C4-2B (cell line): ENCODE measurements at regions not wholly inside any gene's neighbourhood (a gene's known extent, or its start where the extent isn't known, plus 50 kb on each side); places are given as distances from the start of the nearest gene placed in this dataset.

Source experiments
- H3K27ac ChIP-seq: fragments of 450-650 bp; 2 replicates; pipeline ENCODE4 v1.5.1; 2017
- ZFX ChIP-seq: fragments of 450-650 bp; IDR thresholded peaks from 2 replicates; pipeline ENCODE4 v1.6.1; 2017
- TF ChIP-seq, protein P1 (sequence below): fragments of 450-650 bp; conservative IDR thresholded peaks from 2 replicates; pipeline ENCODE4 v1.5.1; 2017; ENCODE audit warnings: mild to moderate bottlenecking

DNA sequence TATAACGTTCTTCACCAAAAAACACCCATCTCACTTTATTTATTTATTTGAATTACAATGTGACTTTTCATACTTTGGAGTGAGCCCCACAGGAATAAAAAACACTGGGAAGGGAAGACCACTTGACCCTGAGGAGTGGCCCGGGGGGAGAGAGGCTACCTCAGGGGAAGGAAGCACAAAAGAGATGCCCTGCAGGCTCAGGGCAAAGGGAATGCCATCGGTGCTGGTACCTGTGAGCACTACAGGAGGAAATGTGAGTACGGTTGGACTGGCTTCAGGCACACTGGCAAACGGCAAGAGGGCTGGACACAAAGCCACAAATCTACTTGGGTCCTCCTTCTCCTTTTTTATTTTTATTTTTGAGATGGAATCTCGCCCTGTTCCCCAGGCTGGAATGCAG, 363.9 kb upstream of the KLF4 start:
- no peak overlapping the region for H3K27ac ChIP-seq
- TF ChIP-seq, protein P1, sequence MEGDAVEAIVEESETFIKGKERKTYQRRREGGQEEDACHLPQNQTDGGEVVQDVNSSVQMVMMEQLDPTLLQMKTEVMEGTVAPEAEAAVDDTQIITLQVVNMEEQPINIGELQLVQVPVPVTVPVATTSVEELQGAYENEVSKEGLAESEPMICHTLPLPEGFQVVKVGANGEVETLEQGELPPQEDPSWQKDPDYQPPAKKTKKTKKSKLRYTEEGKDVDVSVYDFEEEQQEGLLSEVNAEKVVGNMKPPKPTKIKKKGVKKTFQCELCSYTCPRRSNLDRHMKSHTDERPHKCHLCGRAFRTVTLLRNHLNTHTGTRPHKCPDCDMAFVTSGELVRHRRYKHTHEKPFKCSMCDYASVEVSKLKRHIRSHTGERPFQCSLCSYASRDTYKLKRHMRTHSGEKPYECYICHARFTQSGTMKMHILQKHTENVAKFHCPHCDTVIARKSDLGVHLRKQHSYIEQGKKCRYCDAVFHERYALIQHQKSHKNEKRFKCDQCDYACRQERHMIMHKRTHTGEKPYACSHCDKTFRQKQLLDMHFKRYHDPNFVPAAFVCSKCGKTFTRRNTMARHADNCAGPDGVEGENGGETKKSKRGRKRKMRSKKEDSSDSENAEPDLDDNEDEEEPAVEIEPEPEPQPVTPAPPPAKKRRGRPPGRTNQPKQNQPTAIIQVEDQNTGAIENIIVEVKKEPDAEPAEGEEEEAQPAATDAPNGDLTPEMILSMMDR = no peak
- no peak for TF ChIP-seq ZFX

GRCh38 chr9:107852891-107853290, 363.3 kb upstream of the KLF4 start:
- no peak overlapping the region for H3K27ac ChIP-seq
- TF ChIP-seq, protein P1 = no peak
- no peak for TF ChIP-seq ZFX

DNA sequence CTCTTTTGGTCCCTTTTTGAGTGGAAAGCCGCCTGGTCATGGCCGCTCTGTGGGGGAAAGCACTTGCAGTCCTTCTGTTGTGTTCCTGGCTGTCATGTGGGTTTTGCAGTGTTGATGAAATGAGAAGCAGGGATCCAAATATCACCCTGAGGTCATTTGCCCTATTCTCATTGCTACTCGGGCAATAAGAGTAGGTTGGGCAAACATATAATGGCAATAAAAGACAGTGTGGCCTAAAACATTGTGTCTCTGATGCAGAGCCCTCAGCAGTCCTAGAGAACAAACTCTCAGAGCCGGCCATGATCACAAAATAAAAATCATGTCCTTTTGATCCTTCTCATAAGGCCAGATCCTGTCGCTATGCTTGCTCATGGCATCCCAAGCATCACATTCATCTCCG, 361.1 kb upstream of the KLF4 start:
- TF ChIP-seq, protein P1 = no peak
- TF ChIP-seq ZFX = no peak
- H3K27ac ChIP-seq = no peak overlapping the region

GRCh38 chr9:107847978-107848964, 358.7 kb upstream of the KLF4 start:
- H3K27ac ChIP-seq = no peak overlapping the region
- TF ChIP-seq ZFX = no peak
- TF ChIP-seq, protein P1 = no peak

GRCh38 chr9:107842530-107842929, 353.0 kb upstream of the KLF4 start:
- TF ChIP-seq ZFX = no peak
- TF ChIP-seq, protein P1 = no peak
- no peak overlapping the region for H3K27ac ChIP-seq

DNA sequence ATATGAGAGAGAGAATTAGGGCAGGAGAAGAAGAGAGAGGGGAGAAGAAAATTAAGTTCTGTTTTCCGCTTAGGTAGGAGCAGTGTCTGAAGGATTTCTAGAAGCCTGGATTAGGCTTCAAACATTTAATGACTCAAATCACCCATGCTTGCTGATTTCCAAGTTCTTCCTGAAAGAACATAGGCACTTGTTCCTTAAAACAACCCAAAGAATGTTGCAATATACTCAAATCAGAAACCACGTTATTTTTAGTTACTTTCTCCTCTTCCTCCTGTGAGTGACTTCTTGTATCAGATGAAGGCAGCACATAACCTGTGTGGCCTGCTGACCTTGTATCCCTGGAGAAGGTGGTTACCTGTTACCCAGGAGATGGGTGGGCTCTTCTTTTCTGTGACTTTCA, 351.5 kb upstream of the KLF4 start:
- TF ChIP-seq ZFX = no peak
- TF ChIP-seq, protein P1 = no peak
- H3K27ac ChIP-seq = no peak overlapping the region

DNA sequence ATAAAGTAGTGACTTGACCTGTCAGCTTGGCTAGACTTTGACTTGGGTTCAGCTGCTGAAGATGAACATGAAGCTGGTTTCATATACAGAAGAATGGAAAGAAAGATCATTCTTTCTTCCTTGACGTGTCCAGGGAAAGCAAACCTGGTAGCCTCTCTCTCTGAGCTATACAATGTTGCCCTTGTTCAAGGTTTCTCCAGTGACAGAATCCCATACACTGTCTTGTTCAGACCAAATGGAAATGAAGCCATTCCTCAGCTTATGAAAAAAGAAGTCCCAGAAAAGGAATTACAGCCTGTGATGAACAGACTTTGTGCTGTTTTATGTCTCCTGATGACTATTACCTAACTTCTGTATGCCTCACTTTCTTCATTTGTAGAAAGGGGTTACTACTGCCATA, 349.8 kb upstream of the KLF4 start:
- no peak overlapping the region for H3K27ac ChIP-seq
- no peak for TF ChIP-seq ZFX
- TF ChIP-seq, protein P1 = no peak
